ENCODE measurements at regions not wholly inside any gene's neighbourhood (a gene's known extent, or its start where the extent isn't known, plus 50 kb on each side); places are given as distances from the start of the nearest gene placed in this dataset.

DNA sequence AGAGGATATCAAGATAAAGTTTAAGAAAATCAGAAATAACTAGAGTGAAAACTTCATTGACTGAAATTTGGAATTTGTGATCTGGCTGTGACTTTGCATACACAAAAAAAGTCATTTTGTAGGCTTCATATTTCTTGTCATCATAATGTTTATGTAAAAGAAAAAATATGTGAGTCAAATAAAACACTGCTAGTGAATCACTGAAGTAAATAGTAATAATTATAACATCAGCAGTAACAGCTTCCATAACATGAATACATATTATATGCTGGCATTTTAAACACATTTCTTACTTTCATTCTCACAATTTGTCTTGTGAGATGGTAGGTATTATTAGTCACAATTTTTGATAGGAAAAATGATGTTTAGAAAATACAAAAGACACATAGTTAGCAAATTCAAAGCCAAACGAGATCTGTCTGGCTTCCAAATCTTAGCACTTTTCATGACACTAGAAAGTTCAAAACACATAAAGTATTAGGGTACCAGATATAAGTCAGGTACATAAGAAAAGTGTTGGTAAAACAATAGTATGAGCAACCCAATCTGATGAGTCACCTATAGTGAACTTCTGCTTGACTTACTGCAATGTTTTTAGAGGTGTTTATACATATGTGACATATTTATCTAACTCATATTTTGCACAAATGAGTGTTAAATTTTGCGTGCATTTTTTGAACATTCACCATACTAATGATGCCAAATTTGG, 241.0 kb upstream of the SNX7 start:
- no peak for DNase-seq

DNA sequence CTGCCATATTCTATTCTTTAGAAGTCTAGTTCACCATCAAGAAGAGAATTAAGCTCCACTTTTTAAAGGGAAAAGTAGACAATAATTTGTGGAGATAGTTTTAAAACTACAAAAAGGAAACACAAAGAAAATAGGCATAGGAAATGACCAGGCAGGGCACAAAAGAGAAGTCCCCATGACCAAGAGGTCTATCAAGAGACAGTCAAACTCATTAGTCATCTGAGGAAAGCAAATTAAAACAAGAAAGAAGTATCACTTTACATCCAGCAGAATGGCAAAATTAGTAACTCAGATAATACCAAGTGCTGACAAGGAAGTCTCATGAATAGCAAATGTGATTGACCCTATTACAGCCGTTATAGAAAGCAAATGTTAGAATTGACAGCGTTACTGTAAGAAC, 243.7 kb upstream of the SNX7 start:
- no peak for DNase-seq

DNA sequence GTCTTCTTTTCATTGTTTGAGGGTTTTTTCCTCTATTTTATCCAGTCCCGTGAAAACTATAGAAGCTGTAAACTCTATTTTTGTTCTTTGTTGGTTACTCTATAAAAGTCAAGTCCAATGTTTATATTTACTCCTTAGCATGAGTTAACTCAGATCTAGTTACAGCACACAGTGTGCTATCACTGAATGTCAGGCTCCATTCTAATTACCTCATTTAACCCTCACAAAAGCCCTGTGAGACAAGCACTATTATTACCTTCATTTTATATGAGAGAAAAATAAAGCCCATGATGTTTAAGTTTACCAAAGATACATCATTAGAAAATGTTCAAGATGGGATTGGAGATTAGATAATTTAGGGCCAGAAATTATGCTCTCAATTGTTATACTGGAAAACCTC, 251.4 kb upstream of the SNX7 start:
- DNase-seq = no peak

DNA sequence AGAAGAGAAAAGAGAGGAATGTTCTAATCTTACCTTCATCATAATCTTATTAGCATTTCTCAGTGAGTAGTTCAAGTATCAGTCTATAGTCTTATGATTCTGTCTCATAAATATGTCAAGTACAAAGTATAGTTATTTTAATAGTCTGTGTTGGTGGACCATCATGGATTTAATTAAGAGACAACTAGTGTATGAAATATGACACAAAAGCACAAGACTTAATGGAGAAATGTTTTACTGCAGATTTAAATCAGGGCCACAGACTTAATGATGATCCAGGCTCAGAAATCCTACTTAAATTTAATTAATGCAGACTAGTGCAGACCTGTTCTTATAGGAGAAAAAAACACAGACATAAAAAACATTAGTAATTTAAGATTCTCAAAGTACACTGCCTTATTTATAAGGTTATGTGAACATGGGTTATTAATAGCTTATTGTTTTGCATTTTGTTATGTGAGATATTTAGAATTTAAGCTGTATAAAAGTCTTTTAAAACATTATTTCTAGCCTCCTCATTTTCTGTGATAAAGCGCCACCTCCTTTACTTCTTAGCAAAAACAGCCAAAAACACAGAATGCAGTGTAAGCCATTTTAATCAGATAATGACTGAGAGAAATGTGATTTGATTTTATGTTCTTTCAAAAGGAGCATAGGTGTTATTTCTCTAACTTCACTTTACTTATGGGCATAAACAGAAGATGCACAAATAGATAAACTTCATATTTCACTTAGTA, 255.0 kb upstream of the SNX7 start:
- DNase-seq = no peak

DNA sequence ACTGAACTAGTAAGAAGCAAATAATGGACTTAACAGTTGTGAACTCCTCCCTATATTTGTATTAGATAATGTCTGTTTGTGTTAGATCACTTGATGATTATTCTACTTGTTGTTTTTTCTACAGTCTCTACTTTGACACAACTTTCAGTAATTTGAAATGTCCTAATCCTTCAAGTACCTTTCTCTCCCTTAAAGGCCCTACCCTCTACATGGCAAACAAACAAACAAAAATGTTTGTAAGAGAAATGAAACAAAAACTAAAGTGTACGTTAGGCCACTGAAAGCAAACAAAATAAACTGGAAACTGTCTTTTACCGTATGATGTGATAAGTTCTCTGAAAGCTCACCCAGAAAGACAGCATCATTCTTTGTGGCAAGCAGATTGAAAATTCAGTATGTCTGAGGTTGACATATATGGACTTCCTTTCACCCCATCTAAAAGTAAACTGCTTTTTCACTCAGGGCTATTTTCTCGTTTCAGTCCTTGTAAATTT, 255.9 kb upstream of the SNX7 start:
- no peak for DNase-seq

DNA sequence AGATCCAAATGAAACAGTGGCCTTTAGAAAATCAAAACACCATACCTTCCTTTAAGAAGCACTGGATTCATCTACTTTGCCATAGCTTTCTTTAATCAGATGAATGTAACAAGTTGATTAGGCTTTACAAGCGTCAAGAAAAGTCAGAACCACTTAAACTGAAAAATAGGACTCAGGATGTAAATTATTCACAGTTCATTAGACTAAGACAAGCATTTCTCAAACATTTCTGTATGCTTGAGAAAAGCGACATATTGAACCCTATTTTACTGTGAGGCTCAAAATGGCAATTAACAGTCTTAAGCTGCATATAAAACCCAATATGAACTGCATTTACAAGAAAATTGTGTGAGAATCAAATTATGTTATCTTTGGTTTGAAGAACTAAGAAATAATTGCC, 256.7 kb upstream of the SNX7 start:
- no peak for DNase-seq

DNA sequence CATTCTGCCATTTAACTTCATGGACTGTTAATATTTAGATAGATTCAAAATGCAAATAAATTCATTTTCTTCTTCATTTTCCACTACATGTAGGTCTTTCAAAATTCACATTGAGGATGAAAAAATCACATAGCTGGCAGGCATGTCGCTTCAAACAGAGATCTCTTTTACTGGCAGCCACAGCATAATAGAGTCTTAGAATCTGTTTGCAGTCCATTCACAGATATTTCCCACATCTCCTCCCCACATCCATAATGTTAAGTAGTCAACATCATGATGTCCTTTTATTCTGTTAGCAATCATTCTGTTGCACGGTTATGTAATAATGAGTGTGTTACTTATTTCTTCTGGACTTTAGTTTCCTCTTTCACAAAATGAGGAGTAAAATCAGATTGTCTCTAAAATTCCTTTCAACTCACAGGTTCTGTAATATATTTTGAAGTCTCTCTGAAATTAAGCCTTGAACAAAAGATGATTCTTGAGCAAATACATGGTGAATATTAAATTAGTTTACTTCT, 257.5 kb upstream of the SNX7 start:
- DNase-seq = no peak

DNA sequence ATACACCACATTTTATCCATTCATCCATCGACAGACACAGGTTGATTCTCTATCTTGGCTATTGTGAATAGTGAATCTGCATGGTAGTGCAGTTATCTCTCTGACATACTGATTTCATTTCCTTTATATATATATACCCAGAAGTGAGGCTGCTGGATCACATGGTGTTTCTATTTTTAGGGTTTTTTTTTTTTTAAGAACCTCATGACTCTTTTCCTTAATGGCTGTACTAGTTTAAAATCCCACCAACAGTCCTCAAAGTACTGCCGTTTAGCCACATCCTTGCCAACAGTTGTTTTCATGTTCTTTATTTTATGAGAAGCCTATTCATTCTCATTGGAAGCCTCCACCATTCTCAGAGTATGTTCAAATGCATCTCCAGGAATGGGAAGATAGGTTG, 258.7 kb upstream of the SNX7 start:
- DNase-seq = no peak

DNA sequence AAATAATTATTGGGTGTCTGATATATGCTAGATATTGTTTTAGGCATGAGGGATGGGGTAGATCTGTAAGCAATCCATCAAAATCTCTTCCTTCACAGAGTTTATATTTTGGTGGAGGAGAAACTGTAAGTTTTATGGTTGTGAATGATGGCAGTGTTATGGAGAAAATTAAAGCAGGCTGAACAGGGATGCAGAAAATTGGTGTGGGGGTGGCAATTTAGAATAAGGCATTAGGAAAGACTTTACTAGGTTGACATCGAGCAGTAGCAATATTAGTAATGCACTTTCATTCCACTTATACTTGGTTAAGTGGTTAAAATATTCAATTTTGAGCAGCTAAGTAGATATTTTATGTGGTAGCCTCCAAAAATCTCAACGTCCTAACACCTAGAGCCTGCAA, 261.1 kb upstream of the SNX7 start:
- DNase-seq = no peak

DNA sequence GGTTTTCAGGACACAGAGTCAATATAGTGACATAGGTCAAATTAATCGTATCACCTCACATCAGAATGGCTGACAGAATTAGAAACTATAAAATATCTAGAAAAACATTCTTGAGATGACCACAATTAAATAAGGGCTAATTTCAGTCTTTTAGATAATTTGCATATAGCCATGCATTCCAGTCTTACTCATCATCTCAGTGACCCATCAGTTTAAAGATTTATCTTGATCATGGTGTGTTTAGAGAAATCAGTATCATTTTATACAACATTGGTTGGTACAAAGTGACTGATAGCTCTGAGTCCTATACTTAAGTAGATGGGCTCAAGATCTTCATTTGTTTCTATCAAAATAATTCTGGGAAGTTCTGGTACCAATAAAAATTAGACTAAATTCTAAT, 262.3 kb upstream of the SNX7 start:
- no peak for DNase-seq

DNA sequence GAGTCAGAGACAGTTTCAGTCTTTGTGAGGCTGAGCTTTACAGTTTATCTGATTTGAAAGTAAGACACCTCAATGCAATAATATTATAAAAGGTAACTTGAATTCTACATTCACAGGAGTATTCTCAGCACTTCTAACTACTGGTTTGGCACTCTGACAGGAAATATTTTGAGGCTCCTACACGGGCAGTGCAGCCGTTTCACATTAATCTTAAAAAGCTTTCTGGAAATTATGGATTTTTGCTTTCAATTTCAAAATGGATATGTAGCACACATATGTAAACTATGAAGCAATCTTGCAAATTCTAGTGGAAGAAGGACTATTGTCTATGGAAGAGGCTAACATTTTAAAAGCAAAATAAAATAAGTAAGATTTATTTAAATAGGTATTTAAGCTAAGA, 262.9 kb upstream of the SNX7 start:
- DNase-seq = no peak

DNA sequence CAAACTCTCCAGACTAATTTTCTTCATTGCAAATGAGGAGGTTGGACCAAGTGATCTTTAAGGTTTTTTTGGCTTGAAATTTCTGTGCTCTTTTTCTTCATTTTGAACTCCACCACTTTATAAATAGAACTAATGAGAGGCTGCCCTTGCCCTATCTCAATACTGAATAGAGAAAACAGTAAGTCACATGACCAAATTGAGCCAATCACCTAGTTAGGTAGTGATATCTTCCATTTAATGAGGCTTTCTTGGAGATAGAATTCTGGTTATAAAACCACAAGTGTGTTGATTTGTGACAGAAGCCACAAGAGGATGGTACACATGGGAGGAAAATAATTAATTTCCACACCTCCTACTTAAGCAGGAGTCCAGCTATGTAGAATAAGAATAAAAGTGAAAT, 263.4 kb upstream of the SNX7 start:
- DNase-seq = no peak

DNA sequence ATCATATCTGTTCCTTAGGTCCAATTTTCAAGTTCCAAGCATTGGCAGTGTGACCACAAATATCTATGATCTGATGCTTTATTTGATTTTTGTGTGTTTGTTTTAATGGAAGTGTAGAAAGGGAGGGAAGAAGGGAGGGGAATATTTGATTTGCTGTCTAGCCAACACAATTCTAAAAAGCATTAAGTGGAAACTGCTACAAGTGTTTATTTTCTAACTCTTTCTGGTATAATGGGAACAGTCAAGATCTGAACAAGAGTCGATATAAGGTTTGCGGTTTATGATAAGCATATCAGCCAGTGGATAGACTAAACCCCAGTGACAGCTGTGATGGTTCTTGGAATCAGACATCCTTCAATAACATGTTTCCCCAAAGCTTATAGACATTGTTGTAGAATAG, 267.8 kb upstream of the SNX7 start:
- DNase-seq = no peak

DNA sequence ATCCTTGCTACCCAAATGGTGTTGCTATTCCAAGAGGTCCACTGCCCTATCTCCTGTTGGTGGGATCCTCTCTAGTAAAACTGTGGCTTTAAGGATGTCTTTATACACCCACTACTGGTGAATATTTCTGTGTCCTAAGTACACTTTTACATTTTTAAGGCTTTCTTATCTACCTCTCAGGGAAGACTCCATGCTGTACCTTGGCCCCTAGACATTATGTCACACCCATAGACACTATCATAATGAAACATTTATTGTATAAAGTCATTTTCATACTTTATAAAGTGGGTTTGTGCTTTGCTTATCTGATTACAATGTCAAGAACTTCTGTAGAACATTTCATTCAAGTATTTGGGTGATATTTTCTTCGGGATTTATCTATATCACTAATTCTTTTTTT, 270.3 kb upstream of the SNX7 start:
- no peak for DNase-seq

DNA sequence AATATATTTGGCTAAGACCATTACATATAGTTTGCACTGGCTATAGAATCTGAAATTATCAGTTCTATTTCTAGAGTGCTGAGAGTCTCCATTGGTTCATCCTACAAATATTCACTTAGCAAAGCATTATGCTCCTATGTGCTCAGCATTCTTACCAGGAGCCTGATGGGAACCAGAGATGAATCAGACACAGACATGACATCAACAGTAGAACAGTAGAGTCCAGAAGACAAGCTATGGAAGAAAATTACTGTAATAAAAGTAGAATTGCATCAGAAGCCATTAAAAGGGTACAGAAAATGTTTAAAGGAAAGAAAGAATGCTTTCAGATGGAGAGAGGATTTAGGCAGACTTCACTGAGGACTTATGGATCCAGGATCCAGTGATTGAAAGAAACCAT, 271.7 kb upstream of the SNX7 start:
- no peak for DNase-seq

DNA sequence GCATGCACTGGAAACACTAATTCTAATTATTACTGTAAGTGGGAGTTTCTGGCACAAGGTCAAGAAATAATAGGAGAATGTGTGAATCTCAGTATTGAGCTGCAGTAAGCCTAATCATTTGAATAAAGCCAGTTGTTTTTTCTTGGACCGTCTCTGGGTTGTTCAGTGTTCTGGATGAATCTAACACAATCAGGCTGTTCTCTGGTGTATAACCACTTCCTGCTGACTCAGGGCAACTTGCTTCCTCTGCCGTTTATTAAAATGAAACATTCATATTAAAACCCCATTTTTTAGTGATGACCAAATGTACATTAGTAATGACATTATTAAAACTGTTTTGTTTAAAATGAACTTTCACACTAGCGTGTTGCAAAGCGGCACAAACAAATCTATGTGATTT, 273.1 kb upstream of the SNX7 start:
- no peak for DNase-seq

DNA sequence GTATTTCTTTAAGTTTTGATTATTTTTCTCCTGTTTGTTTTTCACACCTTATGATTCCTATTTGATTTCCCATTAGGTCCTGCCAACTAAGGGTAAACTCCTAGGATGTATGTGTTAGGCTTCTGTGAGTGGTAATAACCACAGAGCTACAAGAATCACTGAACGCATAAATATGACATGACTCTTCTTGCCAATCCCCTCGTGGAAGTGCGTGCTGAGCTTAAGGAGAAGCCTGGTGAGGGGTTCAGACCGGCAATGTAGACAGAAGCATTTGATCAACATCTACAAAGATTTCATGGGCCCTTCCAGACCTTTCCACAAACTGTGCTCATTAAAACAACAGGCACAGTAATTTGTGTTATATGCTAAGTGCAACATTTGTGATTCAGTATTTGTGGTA, 273.8 kb upstream of the SNX7 start:
- DNase-seq = no peak

DNA sequence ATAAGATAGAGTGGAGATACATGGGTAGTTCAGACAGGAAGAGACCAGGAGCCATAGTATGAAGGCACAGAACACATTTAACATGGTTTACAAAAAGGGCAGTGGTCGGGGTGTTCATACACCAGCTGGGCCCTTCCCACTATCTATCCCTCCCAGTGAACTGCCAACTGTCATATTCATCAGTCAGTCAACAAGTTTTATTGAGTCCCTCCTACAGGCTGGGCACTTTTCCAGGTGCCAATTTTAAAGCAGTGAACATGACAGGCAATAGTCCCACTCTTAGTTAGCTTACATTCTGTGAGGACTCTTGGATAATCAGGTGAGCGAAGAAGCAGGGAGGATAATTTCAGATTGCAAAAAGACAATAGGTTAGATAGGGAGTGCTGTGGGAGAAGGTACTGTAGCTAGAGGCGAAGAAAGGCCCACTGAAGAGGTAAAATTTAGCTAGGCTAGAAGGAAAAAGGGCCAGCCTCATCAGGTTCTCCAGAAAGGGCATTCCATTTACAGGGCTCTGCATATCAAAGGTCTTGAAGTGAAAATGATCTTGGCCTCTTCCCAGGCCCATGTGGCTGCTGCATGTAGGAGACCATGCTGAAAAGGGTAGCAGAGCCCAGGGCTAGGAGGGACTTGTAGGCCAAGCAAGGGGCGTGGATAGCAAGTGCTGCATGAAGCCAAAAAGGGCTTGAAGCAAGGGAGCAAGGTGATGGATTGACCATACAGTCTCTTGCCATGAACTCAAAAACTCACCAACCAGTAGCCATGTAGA, 274.7 kb upstream of the SNX7 start:
- no peak for DNase-seq

DNA sequence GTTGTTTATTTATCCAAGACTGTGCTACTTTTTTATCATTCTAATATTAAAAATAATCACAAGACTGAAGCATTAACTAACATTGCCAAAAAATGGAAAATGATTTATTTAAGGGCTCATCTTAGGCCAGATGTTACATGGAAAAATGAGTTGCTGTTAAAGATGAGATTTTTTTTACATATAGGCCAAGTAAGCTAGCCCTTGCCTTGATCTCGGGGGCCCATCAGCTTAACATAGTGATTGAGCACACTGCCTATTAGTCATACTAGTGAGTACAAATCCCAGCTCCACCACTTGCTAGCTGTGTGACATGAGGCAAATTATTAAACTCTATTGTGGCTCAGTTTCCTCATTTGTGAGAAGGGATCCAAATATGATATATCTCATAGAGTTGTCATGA, 275.9 kb upstream of the SNX7 start:
- DNase-seq = no peak

DNA sequence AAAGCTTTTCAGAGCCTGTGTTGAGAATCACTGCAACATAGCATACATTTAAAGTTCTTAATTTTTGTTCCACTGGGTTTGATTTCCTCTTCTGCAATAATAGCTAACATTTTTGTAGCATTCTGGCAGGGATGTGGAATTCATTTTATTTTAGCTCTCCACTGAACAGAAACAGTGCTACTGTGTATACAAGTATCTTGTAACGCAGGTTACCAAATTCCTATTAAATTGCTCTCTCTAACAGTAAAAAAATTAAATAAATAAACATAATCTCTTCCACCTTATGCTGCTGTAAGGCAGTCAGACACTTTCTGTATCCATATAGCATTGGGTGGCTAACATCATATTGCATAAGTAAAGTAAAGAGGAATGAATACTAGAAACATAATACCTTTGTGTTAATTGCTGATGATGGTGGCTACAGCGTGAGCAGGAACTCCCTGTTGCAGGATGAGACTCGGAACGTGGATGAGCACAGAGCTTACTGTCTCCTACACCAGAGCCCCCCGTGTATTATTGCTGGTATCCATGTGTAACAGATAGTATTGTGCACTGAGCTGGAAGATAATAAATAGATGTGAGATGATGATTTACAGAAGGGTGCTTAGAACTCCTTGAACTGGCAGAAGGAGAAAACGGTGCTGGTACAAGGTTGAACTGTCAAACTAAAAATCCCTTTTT, 276.9 kb upstream of the SNX7 start:
- DNase-seq = no peak

DNA sequence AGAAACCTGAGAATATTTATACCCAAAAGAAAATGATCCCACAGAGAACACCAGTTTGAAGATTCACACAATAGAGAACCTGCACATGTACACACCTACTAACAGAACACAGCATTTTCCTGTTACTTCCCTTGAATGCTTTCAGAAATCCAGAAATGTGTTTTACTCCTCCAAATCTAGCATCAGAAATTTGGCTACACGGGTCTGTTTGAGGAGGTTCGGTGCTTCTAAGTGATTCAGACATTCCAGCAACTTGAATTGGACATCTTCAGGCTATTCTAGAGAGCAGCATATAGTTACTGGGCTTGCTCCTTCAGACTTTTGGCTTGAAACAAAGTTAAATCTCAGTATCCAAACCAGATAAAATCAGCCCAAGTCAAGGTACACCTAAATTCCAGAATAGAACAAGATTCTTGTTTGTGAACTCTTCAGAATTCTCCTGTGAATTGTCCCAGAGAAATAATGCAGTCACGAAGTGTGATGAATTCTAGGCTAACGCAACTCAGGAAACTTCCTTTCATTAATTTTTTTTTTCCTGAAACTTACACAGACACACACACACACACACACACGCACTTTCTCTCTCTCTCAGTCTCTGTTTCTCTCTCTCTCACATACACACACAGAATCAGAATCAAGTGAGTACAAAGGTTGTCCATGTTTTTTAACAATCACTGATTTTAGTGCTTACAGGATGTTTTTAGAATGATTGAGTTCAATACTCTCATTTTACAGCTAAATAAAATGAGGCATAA, 278.4 kb upstream of the SNX7 start:
- DNase-seq = no peak

DNA sequence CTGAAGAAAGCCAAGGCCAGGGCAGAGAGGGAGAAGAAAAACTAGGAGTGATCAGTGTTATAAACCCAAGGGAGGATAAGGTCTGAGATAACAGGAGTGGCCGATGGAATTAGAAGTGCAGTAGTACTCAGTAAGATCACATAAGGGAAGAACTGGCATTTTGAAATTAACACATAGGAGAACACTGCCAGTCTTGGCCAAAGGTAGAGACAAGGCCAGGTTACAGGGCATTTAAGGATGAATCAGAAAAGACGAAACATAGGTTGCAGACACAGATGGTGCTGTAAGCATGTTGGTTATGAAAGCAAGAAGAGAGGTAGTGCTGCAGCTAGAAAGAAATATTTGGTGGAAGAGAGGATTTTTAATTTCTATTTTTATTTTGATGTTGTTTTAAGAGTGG, 278.9 kb upstream of the SNX7 start:
- no peak for DNase-seq

All from activated naive CD4-positive, alpha-beta T cell treated with Interleukin-2 at 50 U/mL for 16 hours (primary cell).